ENCODE measurements at regions not wholly inside any gene's neighbourhood (a gene's known extent, or its start where the extent isn't known, plus 50 kb on each side); places are given as distances from the start of the nearest gene placed in this dataset.
"Not testable (repeated sequence)": the region's sequence is repeated elsewhere in the genome, so short reads cannot be mapped to it uniquely, and the experiment has no call there.

GRCh38 chr21:9914135-9914534 is 607.2 kb upstream of the TPTE start:
- H3K27ac Mint-ChIP-seq (ENCODE audit: unreplicated experiment); H3K27me3 Mint-ChIP-seq (ENCODE audit: unreplicated experiment); H3K4me3 Mint-ChIP-seq (ENCODE audit: unreplicated experiment); DNase-seq (ENCODE audit: extremely low spot score, unreplicated experiment); H3K36me3 Mint-ChIP-seq (ENCODE audit: unreplicated experiment); H3K4me1 Mint-ChIP-seq (ENCODE audit: unreplicated experiment): not testable (repeated sequence)
- H3K9me3 Mint-ChIP-seq (ENCODE audit: unreplicated experiment) = peaks cover 53% of the 10 kb centered on the region

DNA sequence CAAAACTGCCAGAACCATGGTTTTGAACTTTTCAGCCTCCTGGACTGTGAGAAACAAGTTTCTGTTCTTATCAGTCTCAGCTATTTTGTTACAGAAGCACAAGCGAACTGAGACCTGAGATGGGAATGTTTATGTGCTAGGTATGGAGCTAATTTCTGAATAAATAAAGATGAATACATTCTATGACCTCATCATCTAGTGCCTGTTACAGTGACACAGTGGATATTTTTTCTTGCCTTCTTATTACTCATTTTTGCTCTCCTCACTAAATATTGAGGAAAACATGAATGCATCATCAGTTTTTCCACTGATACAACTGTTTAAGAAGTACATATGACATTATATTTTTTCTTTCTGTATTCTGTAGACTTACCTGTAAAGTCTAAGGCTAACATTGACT is 601.9 kb upstream of the TPTE start:
- H3K4me3 Mint-ChIP-seq (ENCODE audit: unreplicated experiment); H3K36me3 Mint-ChIP-seq (ENCODE audit: unreplicated experiment); H3K27ac Mint-ChIP-seq (ENCODE audit: unreplicated experiment); H3K27me3 Mint-ChIP-seq (ENCODE audit: unreplicated experiment); DNase-seq (ENCODE audit: extremely low spot score, unreplicated experiment); H3K4me1 Mint-ChIP-seq (ENCODE audit: unreplicated experiment): not testable (repeated sequence)
- peaks cover 45% of the 10 kb centered on the region for H3K9me3 Mint-ChIP-seq (ENCODE audit: unreplicated experiment)

DNA sequence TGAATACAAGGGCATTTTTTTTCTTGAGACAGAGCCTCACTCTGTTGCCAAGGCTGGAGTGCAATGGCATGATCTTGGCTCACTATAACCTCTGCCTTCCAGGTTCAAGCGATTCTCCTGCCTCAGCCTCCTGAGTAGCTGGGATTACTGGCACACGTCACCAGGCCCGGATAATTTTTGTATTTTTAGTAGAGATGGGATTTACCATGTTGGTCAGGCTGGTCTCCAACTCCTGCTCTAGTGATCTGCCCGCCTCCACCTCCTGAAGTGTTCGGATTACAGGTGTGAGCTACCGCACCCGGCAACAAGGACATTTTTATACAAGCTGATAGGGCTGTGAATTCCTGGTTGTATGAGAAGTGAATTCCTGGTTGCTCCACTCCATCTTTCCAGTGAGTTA is 577.7 kb upstream of the TPTE start:
- peaks cover 65% of the 10 kb centered on the region for H3K9me3 Mint-ChIP-seq (ENCODE audit: unreplicated experiment)
- not testable (repeated sequence) for H3K4me3 Mint-ChIP-seq (ENCODE audit: unreplicated experiment); H3K36me3 Mint-ChIP-seq (ENCODE audit: unreplicated experiment); H3K4me1 Mint-ChIP-seq (ENCODE audit: unreplicated experiment); H3K27ac Mint-ChIP-seq (ENCODE audit: unreplicated experiment); DNase-seq (ENCODE audit: extremely low spot score, unreplicated experiment); H3K27me3 Mint-ChIP-seq (ENCODE audit: unreplicated experiment)

- H3K4me3 Mint-ChIP-seq (ENCODE audit: unreplicated experiment); H3K4me1 Mint-ChIP-seq (ENCODE audit: unreplicated experiment); H3K27me3 Mint-ChIP-seq (ENCODE audit: unreplicated experiment); DNase-seq (ENCODE audit: extremely low spot score, unreplicated experiment); H3K27ac Mint-ChIP-seq (ENCODE audit: unreplicated experiment); H3K36me3 Mint-ChIP-seq (ENCODE audit: unreplicated experiment): not testable (repeated sequence)
- peaks cover 69% of the 10 kb centered on the region for H3K9me3 Mint-ChIP-seq (ENCODE audit: unreplicated experiment)
Measured at GRCh38 chr21:9946057-9946456, 575.3 kb upstream of the TPTE start.

- peak; percentile 87 for DNase-seq (ENCODE audit: extremely low spot score, unreplicated experiment)
- H3K9me3 Mint-ChIP-seq (ENCODE audit: unreplicated experiment) = peaks cover 59% of the 10 kb centered on the region
- H3K27me3 Mint-ChIP-seq (ENCODE audit: unreplicated experiment); H3K4me3 Mint-ChIP-seq (ENCODE audit: unreplicated experiment); H3K36me3 Mint-ChIP-seq (ENCODE audit: unreplicated experiment); H3K4me1 Mint-ChIP-seq (ENCODE audit: unreplicated experiment); H3K27ac Mint-ChIP-seq (ENCODE audit: unreplicated experiment): not testable (repeated sequence)
Measured at GRCh38 chr21:9949510-9950289, 571.7 kb upstream of the TPTE start.

DNA sequence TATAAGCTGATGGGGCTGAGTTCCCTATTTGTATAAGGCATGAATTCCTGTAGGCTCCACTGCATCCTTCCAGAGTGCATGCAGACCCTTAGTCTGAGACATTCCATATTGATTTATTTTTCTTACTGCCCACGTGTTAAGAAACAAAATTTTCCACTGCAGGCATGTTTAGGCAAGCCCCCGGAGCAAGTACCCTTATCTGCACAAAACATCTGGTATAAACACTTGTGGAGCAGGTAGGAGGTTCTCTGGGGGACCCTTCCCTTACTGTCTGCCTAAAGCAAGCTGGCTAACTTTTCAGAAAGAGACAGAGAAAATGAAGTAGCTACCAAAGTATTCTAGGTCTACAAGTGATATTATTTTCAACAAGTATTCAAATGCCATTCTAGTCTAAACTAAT is 571.0 kb upstream of the TPTE start:
- H3K4me1 Mint-ChIP-seq (ENCODE audit: unreplicated experiment); H3K27ac Mint-ChIP-seq (ENCODE audit: unreplicated experiment): not testable (repeated sequence)
- peaks cover 53% of the 10 kb centered on the region for H3K9me3 Mint-ChIP-seq (ENCODE audit: unreplicated experiment)

DNA sequence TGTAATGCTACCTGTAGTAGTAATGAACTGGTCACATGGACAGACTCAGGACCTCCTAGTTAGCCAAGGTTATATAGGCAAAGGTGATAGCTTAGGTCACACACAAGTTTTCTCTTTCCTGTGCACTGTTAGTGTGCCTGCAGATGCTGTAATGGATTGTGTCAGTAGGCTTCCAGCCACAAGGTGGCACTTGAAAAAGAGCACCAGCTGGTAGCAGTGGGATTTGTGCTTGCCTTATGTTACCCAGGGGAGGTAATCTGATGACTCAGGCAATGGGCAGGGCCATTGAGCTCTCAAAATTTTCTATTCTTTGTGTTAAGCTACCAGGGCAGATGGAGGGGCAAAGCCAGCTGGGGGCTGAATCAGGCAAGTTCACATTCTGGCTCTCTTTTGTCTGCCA is 562.6 kb upstream of the TPTE start:
- not testable (repeated sequence) for H3K27ac Mint-ChIP-seq (ENCODE audit: unreplicated experiment); H3K27me3 Mint-ChIP-seq (ENCODE audit: unreplicated experiment); H3K36me3 Mint-ChIP-seq (ENCODE audit: unreplicated experiment); DNase-seq (ENCODE audit: extremely low spot score, unreplicated experiment); H3K4me3 Mint-ChIP-seq (ENCODE audit: unreplicated experiment); H3K4me1 Mint-ChIP-seq (ENCODE audit: unreplicated experiment)
- H3K9me3 Mint-ChIP-seq (ENCODE audit: unreplicated experiment) = peaks cover 27% of the 10 kb centered on the region

More for the DNA sequence above, 571.0 kb upstream of the TPTE start:
- DNase-seq (ENCODE audit: extremely low spot score, unreplicated experiment); H3K27me3 Mint-ChIP-seq (ENCODE audit: unreplicated experiment); H3K36me3 Mint-ChIP-seq (ENCODE audit: unreplicated experiment); H3K4me3 Mint-ChIP-seq (ENCODE audit: unreplicated experiment): not testable (repeated sequence)

DNA sequence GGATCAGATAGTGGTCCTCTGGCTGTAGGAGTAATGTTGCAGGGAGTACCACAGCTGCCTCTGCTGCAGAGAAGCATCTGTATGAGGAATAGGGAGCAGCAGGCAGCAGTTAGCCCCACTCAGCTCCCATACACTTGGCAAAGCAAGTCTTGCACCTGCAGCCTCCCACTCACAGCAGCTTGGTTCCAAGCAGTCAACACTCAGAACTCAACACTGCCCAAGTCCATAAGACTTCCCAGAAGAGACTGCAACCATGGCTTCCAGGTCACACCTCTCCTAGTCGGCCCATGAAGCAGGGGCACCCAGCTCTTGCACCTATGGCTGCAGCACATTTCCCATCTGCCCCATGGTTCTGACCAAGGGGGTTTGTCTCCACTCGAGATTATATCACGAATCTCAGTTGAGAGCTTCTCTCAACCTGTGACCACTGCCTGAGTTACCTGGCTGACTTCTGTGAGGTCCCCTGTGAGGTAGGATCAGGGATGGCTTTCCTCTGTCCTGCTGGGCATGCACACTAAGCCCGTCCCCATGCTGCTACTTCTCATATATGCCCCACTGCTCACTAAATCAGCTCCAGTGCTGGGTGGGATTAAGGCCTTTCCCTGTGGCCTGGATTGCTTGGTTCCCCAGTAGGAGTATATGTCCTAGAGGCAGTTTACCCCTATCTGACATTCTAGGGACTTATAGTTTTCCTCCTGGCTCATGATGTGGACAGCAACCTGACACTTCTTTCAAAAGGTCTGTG is 562.0 kb upstream of the TPTE start:
- H3K36me3 Mint-ChIP-seq (ENCODE audit: unreplicated experiment); H3K4me3 Mint-ChIP-seq (ENCODE audit: unreplicated experiment); H3K27me3 Mint-ChIP-seq (ENCODE audit: unreplicated experiment); DNase-seq (ENCODE audit: extremely low spot score, unreplicated experiment); H3K27ac Mint-ChIP-seq (ENCODE audit: unreplicated experiment); H3K4me1 Mint-ChIP-seq (ENCODE audit: unreplicated experiment): not testable (repeated sequence)
- H3K9me3 Mint-ChIP-seq (ENCODE audit: unreplicated experiment) = peaks cover 28% of the 10 kb centered on the region

DNA sequence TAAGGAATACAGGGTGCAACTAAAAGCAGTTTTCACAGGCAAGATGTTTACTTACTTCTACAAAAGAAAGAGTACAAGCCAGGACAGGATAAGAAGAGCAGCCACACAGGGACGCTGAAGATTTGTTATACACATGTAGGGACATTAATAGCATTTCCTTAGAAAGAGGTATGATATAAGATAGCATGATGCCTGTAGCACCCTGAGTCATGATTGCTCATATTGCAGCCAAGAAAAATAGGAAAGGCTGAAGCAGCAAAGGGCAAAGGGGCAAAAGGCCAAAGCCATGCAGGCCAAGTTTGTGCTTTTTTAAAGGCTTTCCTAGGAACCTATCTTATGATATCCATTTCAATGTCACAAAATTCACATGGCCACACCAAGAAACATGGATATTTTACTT is 552.0 kb upstream of the TPTE start:
- DNase-seq (ENCODE audit: extremely low spot score, unreplicated experiment); H3K27me3 Mint-ChIP-seq (ENCODE audit: unreplicated experiment); H3K4me1 Mint-ChIP-seq (ENCODE audit: unreplicated experiment); H3K36me3 Mint-ChIP-seq (ENCODE audit: unreplicated experiment); H3K27ac Mint-ChIP-seq (ENCODE audit: unreplicated experiment); H3K4me3 Mint-ChIP-seq (ENCODE audit: unreplicated experiment): not testable (repeated sequence)
- H3K9me3 Mint-ChIP-seq (ENCODE audit: unreplicated experiment) = peaks cover 41% of the 10 kb centered on the region

DNA sequence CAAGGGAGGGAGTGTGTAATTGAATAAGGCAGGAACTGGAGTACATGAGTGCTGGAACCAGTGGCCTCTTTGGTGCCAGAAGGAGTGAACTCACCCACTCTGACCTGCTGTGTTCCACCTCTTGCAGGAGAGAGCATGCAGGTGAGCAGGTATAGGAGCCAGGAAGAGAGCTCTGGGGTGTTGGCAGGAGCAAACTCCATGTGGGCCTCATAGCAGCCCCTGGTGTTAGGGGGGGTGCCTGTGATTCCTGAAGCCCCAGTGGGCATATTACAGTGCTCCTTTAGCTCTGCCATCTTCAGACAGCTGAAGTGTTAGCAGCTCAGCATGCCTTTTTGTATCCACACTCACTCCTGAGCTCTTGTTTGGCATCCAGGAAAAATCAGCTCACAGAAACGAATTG is 549.4 kb upstream of the TPTE start:
- H3K4me3 Mint-ChIP-seq (ENCODE audit: unreplicated experiment); H3K27ac Mint-ChIP-seq (ENCODE audit: unreplicated experiment); H3K36me3 Mint-ChIP-seq (ENCODE audit: unreplicated experiment); H3K4me1 Mint-ChIP-seq (ENCODE audit: unreplicated experiment); DNase-seq (ENCODE audit: extremely low spot score, unreplicated experiment); H3K27me3 Mint-ChIP-seq (ENCODE audit: unreplicated experiment): not testable (repeated sequence)
- peaks cover 35% of the 10 kb centered on the region for H3K9me3 Mint-ChIP-seq (ENCODE audit: unreplicated experiment)

DNA sequence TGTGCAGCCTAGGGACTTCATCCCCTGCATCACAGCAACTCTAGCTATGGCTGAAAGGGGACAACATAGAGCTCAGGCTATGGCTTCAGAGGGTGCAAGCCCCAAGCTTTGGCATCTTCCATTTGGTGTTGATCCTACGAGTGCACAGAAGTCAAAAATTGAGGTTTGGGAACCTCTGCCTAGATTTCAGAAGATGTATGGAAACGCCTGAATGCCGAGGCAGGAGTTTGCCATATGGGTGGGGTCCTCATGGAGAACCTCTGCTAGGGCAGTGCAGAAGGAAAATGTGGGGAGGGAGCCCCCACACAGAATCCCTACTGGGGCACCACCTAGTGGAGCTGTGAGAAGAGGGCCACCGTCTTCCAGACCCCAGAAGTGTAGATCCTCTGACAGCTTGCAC is 543.0 kb upstream of the TPTE start:
- H3K9me3 Mint-ChIP-seq (ENCODE audit: unreplicated experiment) = peaks cover 40% of the 10 kb centered on the region
- not testable (repeated sequence) for H3K27ac Mint-ChIP-seq (ENCODE audit: unreplicated experiment); H3K27me3 Mint-ChIP-seq (ENCODE audit: unreplicated experiment); H3K36me3 Mint-ChIP-seq (ENCODE audit: unreplicated experiment); H3K4me1 Mint-ChIP-seq (ENCODE audit: unreplicated experiment); H3K4me3 Mint-ChIP-seq (ENCODE audit: unreplicated experiment); DNase-seq (ENCODE audit: extremely low spot score, unreplicated experiment)

GRCh38 chr21:9997507-9997906 is 523.9 kb upstream of the TPTE start:
- not testable (repeated sequence) for H3K36me3 Mint-ChIP-seq (ENCODE audit: unreplicated experiment); H3K4me3 Mint-ChIP-seq (ENCODE audit: unreplicated experiment); H3K27ac Mint-ChIP-seq (ENCODE audit: unreplicated experiment); DNase-seq (ENCODE audit: extremely low spot score, unreplicated experiment); H3K4me1 Mint-ChIP-seq (ENCODE audit: unreplicated experiment); H3K27me3 Mint-ChIP-seq (ENCODE audit: unreplicated experiment)
- H3K9me3 Mint-ChIP-seq (ENCODE audit: unreplicated experiment) = peaks cover 32% of the 10 kb centered on the region
